BJ (cell line): ENCODE measurements at regions not wholly inside any gene's neighbourhood (a gene's known extent, or its start where the extent isn't known, plus 50 kb on each side); places are given as distances from the start of the nearest gene placed in this dataset.

Experiments used
- CTCF ChIA-PET: fragments of 350-600 bp; formaldehyde crosslinking; extraction: SDS; loops from one replicate; lab custom pipeline; 2021; ENCODE audit warnings: antibody characterized with exemption, inconsistent platforms; lab: Yijun Ruan, JAX
- POLR2A ChIA-PET: fragments of 300-600 bp; sonication (Branson Sonifier 250); formaldehyde crosslinking; extraction: SDS; loops from one replicate; lab custom pipeline; 2021; ENCODE audit warnings: antibody characterized with exemption; lab: Charles Lee
- DNase-seq: peaks from one replicate; pipeline ENCODE4 v3.0.0-alpha.2; 2011; ENCODE audit warnings: low read depth
- H3K27me3 ChIP-seq: 2 replicates; pipeline ENCODE4 v1.6.0; 2011; ENCODE audit warnings: low read length; ENCODE audit not compliant: control insufficient read depth, insufficient read depth
- H3K36me3 ChIP-seq: 2 replicates; pipeline ENCODE4 v1.5.1; 2011; ENCODE audit warnings: low read length; ENCODE audit not compliant: control insufficient read depth, insufficient read depth
- H3K4me3 ChIP-seq: 2 replicates; pipeline ENCODE4 v1.5.1; 2011; ENCODE audit warnings: low read depth, mild to moderate bottlenecking, control low read depth, low read length
- TF ChIP-seq, protein P1 (sequence below): IDR thresholded peaks from 2 replicates; pipeline ENCODE4 v1.5.1; 2011; ENCODE audit warnings: low read depth, mild to moderate bottlenecking, control low read depth, inconsistent platforms, low read length, moderate library complexity; ENCODE audit not compliant: insufficient read depth

DNA sequence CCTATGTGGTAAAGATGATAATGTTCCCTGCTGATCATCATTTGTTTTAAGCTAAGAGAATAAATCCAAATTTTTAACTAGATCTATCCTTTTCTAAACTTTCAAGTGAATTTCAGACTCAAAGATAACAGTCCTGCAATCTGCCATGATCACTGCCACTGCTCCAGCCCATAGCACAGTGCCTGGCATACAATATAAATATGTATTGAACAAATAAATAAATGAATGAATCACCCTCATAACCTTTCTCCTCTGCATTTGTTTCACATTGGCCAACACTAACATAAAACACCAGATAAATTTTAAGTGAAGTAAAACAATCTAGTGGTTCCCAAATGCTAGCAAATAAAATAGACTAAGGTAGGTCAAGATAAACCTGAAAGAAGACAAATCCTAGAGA is 439.0 kb downstream of the GPM6A start:
- H3K4me3 ChIP-seq: no peak overlapping the region
- POLR2A ChIA-PET: no interaction called here
- H3K27me3 ChIP-seq: no peaks in the 10 kb centered on the region
- DNase-seq: no peak
- H3K36me3 ChIP-seq: no peaks in the 10 kb centered on the region
- TF ChIP-seq, protein P1, sequence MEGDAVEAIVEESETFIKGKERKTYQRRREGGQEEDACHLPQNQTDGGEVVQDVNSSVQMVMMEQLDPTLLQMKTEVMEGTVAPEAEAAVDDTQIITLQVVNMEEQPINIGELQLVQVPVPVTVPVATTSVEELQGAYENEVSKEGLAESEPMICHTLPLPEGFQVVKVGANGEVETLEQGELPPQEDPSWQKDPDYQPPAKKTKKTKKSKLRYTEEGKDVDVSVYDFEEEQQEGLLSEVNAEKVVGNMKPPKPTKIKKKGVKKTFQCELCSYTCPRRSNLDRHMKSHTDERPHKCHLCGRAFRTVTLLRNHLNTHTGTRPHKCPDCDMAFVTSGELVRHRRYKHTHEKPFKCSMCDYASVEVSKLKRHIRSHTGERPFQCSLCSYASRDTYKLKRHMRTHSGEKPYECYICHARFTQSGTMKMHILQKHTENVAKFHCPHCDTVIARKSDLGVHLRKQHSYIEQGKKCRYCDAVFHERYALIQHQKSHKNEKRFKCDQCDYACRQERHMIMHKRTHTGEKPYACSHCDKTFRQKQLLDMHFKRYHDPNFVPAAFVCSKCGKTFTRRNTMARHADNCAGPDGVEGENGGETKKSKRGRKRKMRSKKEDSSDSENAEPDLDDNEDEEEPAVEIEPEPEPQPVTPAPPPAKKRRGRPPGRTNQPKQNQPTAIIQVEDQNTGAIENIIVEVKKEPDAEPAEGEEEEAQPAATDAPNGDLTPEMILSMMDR: no peak
- CTCF ChIA-PET: no interaction called here

DNA sequence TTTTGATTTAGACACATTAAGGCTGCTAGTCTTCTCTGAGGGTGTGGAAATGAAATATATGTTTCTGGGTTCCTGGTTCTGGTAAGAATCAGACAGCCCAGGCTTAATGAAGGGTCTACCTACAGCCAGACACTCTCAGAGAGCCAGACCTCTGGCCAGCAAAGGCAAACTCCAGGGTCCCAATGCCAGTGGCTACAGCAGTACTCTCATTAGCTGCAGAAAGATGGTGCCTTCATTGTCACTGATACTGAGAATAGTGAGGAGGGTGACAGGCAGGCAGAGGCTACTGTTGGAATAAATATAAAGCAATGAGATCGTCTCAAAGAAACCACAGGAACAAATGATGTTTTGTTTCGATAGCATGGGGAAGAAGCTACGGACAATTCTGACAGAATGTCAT is 437.6 kb downstream of the GPM6A start:
- ChIA-PET POLR2A (no interaction called here), CTCF (no interaction called here)
- H3K4me3 ChIP-seq: no peak overlapping the region

DNA sequence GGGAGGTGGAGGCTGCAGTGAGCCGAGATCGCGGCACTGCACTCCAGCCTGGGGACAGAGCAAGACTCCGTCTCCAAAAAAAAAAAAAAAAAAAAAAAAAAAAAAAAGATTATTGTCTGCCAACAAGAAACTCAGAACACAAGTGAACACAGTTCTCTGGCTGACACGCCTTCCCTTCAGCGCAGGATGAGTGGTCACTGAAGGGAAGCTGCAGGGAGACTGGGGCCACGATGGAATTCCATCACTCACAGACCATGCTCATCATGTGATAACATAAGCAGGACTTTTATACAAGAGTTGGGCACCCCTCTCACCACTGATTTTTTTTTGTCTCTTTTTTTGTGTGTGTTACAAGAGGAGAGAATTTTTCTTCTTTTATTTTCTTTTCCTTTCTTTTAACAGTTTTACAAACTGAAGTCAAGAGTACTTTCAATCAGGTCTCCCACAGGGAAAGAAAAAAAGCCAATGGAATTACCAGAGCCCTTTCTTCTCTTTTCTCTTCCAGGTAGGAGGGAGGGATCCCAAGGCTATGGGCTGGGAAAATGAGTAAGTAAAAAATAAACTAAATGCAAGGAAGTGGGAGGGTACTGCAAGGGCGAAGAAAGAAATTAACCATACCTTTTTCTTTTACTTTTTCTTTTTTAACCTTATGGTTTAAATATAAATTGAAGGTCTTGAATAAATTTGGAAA is 435.6 kb downstream of the GPM6A start:
- Histone ChIP-seq H3K4me3 (no peak overlapping the region), H3K36me3 (no peaks in the 10 kb centered on the region), H3K27me3 (no peaks in the 10 kb centered on the region)
- TF ChIP-seq, protein P1: no peak
- ChIA-PET POLR2A (no interaction called here), CTCF (no interaction called here)
- DNase-seq: no peak

More for the DNA sequence above, 437.6 kb downstream of the GPM6A start:
- TF ChIP-seq, protein P1: no peak
- no peak for DNase-seq
- Histone ChIP-seq H3K27me3 (no peaks in the 10 kb centered on the region), H3K36me3 (no peaks in the 10 kb centered on the region)

DNA sequence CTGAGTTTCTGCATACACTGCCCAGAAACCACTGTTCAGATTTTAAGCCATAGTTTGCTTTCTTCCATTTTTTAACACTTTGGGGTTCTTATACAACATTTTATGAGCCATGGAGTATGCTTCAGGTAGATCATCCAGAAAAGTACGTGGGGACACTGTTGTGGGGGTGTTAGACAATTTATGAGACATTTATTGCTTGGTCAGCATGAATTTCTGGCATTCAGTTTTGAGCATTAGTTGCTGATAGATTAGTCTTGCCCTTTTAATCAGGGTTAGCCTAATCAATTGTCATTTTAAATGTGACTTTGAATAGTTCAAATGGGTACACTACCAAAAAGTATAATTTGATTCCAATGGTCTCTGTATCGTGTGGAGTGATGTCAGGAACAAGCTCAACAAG is 434.9 kb downstream of the GPM6A start:
- no peak overlapping the region for H3K4me3 ChIP-seq
- POLR2A ChIA-PET: no interaction called here
- CTCF ChIA-PET: no interaction called here
- no peak for DNase-seq
- TF ChIP-seq, protein P1: no peak
- H3K36me3 ChIP-seq: no peaks in the 10 kb centered on the region
- H3K27me3 ChIP-seq: no peaks in the 10 kb centered on the region

DNA sequence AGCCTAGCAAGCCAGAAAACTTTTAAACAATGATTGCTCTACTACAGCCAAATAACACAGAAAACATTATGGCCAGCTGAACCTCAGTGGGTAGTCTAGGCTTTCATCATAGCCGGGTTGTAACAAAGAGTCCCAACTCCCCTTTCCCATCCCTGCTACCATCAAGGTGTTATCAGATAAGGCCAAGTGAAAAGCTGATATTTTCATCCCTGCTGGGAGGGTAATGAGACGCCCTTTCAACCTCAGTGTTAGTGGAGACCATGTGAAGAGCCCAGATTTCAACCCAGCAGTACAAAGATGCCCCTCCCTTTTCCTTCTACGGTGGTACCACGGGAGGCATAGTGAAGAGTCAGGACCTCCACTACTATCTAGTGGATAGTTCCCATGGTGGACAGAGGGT is 433.7 kb downstream of the GPM6A start:
- no peaks in the 10 kb centered on the region for H3K36me3 ChIP-seq
- no peak for DNase-seq
- TF ChIP-seq, protein P1: no peak
- ChIA-PET POLR2A (no interaction called here), CTCF (no interaction called here)
- H3K4me3 ChIP-seq: no peak overlapping the region
- no peaks in the 10 kb centered on the region for H3K27me3 ChIP-seq
